Keratinocyte (primary cell): ENCODE measurements at regions not wholly inside any gene's neighbourhood (a gene's known extent, or its start where the extent isn't known, plus 50 kb on each side); places are given as distances from the start of the nearest gene placed in this dataset.

Source experiments
- EZH2 ChIP-seq: IDR thresholded peaks from one replicate; pipeline ENCODE4 v1.6.1; 2012; ENCODE audit warnings: inconsistent platforms, mild to moderate bottlenecking, low read length, moderate library complexity
- TF ChIP-seq, protein P1 (sequence below), 3 experiments: IDR thresholded peaks in 1 of 3; conservative IDR thresholded peaks in 1 of 3; optimal IDR thresholded peaks in 1 of 3; 2 replicates in 2 of 3; 3 replicates in 1 of 3; pipeline versions ENCODE3 to v1.5.1; 2011; ENCODE audit warnings: low read length in 3 of 3, mild to moderate bottlenecking in 3 of 3, moderate library complexity in 2 of 3, control low read depth in 1 of 3, inconsistent platforms in 1 of 3; ENCODE audit not compliant: insufficient read depth in 2 of 3; ENCODE audit errors: extremely low read depth in 1 of 3

DNA sequence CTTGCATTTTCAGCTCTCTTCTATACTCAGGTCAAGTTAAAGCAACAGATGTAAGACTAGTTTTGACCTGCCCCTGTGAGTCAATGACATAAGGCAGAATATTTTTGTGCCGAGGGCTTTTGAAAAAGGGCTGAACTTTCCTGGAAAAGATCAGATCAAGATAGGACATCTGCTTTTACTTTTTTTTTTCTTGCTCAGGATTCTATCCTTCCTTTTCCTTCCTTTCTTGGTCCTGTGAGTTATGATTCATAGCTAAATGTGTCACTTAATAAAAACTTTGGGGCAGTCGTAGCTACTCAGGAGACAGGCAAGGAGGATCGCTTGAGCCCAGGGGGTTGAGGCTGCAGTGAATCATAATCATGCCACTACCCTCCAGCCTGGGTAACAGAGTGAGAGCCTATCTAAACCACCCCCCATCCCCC lies 84.3 kb upstream of the BRINP1 start:
- TF ChIP-seq, protein P1, sequence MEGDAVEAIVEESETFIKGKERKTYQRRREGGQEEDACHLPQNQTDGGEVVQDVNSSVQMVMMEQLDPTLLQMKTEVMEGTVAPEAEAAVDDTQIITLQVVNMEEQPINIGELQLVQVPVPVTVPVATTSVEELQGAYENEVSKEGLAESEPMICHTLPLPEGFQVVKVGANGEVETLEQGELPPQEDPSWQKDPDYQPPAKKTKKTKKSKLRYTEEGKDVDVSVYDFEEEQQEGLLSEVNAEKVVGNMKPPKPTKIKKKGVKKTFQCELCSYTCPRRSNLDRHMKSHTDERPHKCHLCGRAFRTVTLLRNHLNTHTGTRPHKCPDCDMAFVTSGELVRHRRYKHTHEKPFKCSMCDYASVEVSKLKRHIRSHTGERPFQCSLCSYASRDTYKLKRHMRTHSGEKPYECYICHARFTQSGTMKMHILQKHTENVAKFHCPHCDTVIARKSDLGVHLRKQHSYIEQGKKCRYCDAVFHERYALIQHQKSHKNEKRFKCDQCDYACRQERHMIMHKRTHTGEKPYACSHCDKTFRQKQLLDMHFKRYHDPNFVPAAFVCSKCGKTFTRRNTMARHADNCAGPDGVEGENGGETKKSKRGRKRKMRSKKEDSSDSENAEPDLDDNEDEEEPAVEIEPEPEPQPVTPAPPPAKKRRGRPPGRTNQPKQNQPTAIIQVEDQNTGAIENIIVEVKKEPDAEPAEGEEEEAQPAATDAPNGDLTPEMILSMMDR (optimal IDR thresholded peaks at IDR 0.05 in 1 of 3, IDR thresholded peaks at IDR 0.05 in 1 of 3, conservative IDR thresholded peaks at IDR 0.05 in 1 of 3; ENCODE audit: extremely low read depth in 1 of 3, insufficient read depth in 2 of 3, low read length in 3 of 3), result no peak
- TF ChIP-seq EZH2, result no peak
